ENCODE measurements at regions not wholly inside any gene's neighbourhood (a gene's known extent, or its start where the extent isn't known, plus 50 kb on each side); places are given as distances from the start of the nearest gene placed in this dataset.

GRCh38 chr6:44731485-44732095 lies 344.1 kb downstream of the CDC5L start:
- CTCF ChIA-PET = no interaction called here

GRCh38 chr6:44732243-44732642 lies 344.7 kb downstream of the CDC5L start:
- no peak overlapping the region for H3K4me3 Mint-ChIP-seq
- H3K27me3 Mint-ChIP-seq = no peaks in the 10 kb centered on the region
- ATAC-seq (no peak), DNase-seq (no peak)
- no peaks in the 10 kb centered on the region for H3K36me3 Mint-ChIP-seq
- CTCF ChIA-PET = no interaction called here
- H3K4me1 Mint-ChIP-seq = peaks cover 3% of the 10 kb centered on the region
- H3K9me3 Mint-ChIP-seq (ENCODE audit: low read depth) = no peaks in the 10 kb centered on the region
- no peak overlapping the region for H3K27ac Mint-ChIP-seq

More at GRCh38 chr6:44731485-44732095, 344.1 kb downstream of the CDC5L start:
- DNase-seq = no peak
- ATAC-seq = no peak
- H3K27me3 Mint-ChIP-seq = no peaks in the 10 kb centered on the region
- no peak overlapping the region for H3K4me3 Mint-ChIP-seq
- H3K4me1 Mint-ChIP-seq = peaks cover 3% of the 10 kb centered on the region
- H3K9me3 Mint-ChIP-seq (ENCODE audit: low read depth) = no peaks in the 10 kb centered on the region
- no peaks in the 10 kb centered on the region for H3K36me3 Mint-ChIP-seq
- no peak overlapping the region for H3K27ac Mint-ChIP-seq

- CTCF ChIA-PET = no interaction called here
- H3K4me1 Mint-ChIP-seq = peaks cover 3% of the 10 kb centered on the region
- H3K27me3 Mint-ChIP-seq = no peaks in the 10 kb centered on the region
- DNase-seq (no peak), ATAC-seq (no peak)
- no peak overlapping the region for H3K27ac Mint-ChIP-seq
- H3K9me3 Mint-ChIP-seq (ENCODE audit: low read depth) = no peaks in the 10 kb centered on the region
- no peak overlapping the region for H3K4me3 Mint-ChIP-seq
- no peaks in the 10 kb centered on the region for H3K36me3 Mint-ChIP-seq
These were observed 345.6 kb downstream of the CDC5L start for GRCh38 chr6:44733126-44733525.

GRCh38 chr6:44733868-44734267 lies 346.4 kb downstream of the CDC5L start:
- Mint-ChIP-seq H3K36me3 (no peaks in the 10 kb centered on the region), H3K4me1 (peaks cover 3% of the 10 kb centered on the region), H3K27me3 (no peaks in the 10 kb centered on the region), H3K27ac (no peak overlapping the region), H3K4me3 (no peak overlapping the region), H3K9me3 (ENCODE audit: low read depth) (no peaks in the 10 kb centered on the region)
- ATAC-seq (no peak), DNase-seq (no peak)
- CTCF ChIA-PET = no interaction called here

GRCh38 chr6:44734886-44735629 lies 347.6 kb downstream of the CDC5L start:
- no peak overlapping the region for H3K4me3 Mint-ChIP-seq
- no peak for ATAC-seq
- DNase-seq = no peak
- no peaks in the 10 kb centered on the region for H3K36me3 Mint-ChIP-seq
- H3K4me1 Mint-ChIP-seq = peaks cover 3% of the 10 kb centered on the region
- CTCF ChIA-PET = no interaction called here
- H3K27ac Mint-ChIP-seq = no peak overlapping the region
- no peaks in the 10 kb centered on the region for H3K27me3 Mint-ChIP-seq
- no peaks in the 10 kb centered on the region for H3K9me3 Mint-ChIP-seq (ENCODE audit: low read depth)

GRCh38 chr6:44735630-44735963 lies 348.1 kb downstream of the CDC5L start:
- Mint-ChIP-seq H3K36me3 (no peaks in the 10 kb centered on the region), H3K27me3 (no peaks in the 10 kb centered on the region), H3K4me3 (no peak overlapping the region), H3K4me1 (peaks cover 3% of the 10 kb centered on the region), H3K27ac (no peak overlapping the region), H3K9me3 (ENCODE audit: low read depth) (no peaks in the 10 kb centered on the region)
- ATAC-seq (no peak), DNase-seq (no peak)
- CTCF ChIA-PET = interaction anchor here (1.4 kb wide), 1 partner anchor 80 kb away, joined by 3 read pairs; no protein-coding TSS in a partner anchor

GRCh38 chr6:44737341-44737740 lies 349.8 kb downstream of the CDC5L start:
- DNase-seq (no peak), ATAC-seq (no peak)
- CTCF ChIA-PET = no interaction called here
- no peaks in the 10 kb centered on the region for H3K36me3 Mint-ChIP-seq
- peaks cover 3% of the 10 kb centered on the region for H3K4me1 Mint-ChIP-seq
- H3K9me3 Mint-ChIP-seq (ENCODE audit: low read depth) = no peaks in the 10 kb centered on the region
- H3K4me3 Mint-ChIP-seq = no peak overlapping the region
- H3K27me3 Mint-ChIP-seq = no peaks in the 10 kb centered on the region
- no peak overlapping the region for H3K27ac Mint-ChIP-seq

GRCh38 chr6:44737829-44738528 lies 350.5 kb downstream of the CDC5L start:
- Mint-ChIP-seq H3K36me3 (no peaks in the 10 kb centered on the region), H3K27ac (no peak overlapping the region)
- ATAC-seq = no peak

GRCh38 chr6:44738601-44739146 lies 351.2 kb downstream of the CDC5L start:
- Mint-ChIP-seq H3K4me3 (no peak overlapping the region), H3K4me1 (peaks cover 3% of the 10 kb centered on the region), H3K27ac (no peak overlapping the region), H3K36me3 (no peaks in the 10 kb centered on the region), H3K9me3 (ENCODE audit: low read depth) (no peaks in the 10 kb centered on the region), H3K27me3 (no peaks in the 10 kb centered on the region)
- DNase-seq (no peak), ATAC-seq (no peak)
- CTCF ChIA-PET = no interaction called here

More at GRCh38 chr6:44737829-44738528, 350.5 kb downstream of the CDC5L start:
- DNase-seq = no peak
- CTCF ChIA-PET = no interaction called here
- peaks cover 3% of the 10 kb centered on the region for H3K4me1 Mint-ChIP-seq
- no peaks in the 10 kb centered on the region for H3K9me3 Mint-ChIP-seq (ENCODE audit: low read depth)
- no peak overlapping the region for H3K4me3 Mint-ChIP-seq
- no peaks in the 10 kb centered on the region for H3K27me3 Mint-ChIP-seq

GRCh38 chr6:44739181-44739580 lies 351.7 kb downstream of the CDC5L start:
- Mint-ChIP-seq H3K27me3 (no peaks in the 10 kb centered on the region), H3K36me3 (no peaks in the 10 kb centered on the region), H3K27ac (no peak overlapping the region), H3K4me3 (no peak overlapping the region), H3K4me1 (peaks cover 3% of the 10 kb centered on the region), H3K9me3 (ENCODE audit: low read depth) (no peaks in the 10 kb centered on the region)
- ATAC-seq (no peak), DNase-seq (no peak)
- CTCF ChIA-PET = no interaction called here

- H3K4me1 Mint-ChIP-seq = no peaks in the 10 kb centered on the region
- no peak overlapping the region for H3K4me3 Mint-ChIP-seq
- CTCF ChIA-PET = no interaction called here
- no peaks in the 10 kb centered on the region for H3K27me3 Mint-ChIP-seq
- H3K9me3 Mint-ChIP-seq (ENCODE audit: low read depth) = peaks cover 4% of the 10 kb centered on the region
- DNase-seq (no peak), ATAC-seq (no peak)
- H3K27ac Mint-ChIP-seq = no peak overlapping the region
- peaks cover 3% of the 10 kb centered on the region for H3K36me3 Mint-ChIP-seq
These were observed 353.1 kb downstream of the CDC5L start for GRCh38 chr6:44740566-44741120.

- DNase-seq (no peak), ATAC-seq (no peak)
- no peak overlapping the region for H3K4me3 Mint-ChIP-seq
- CTCF ChIA-PET = no interaction called here
- no peaks in the 10 kb centered on the region for H3K27me3 Mint-ChIP-seq
- no peaks in the 10 kb centered on the region for H3K4me1 Mint-ChIP-seq
- peaks cover 3% of the 10 kb centered on the region for H3K36me3 Mint-ChIP-seq
- no peak overlapping the region for H3K27ac Mint-ChIP-seq
- peaks cover 4% of the 10 kb centered on the region for H3K9me3 Mint-ChIP-seq (ENCODE audit: low read depth)
These were observed 354.7 kb downstream of the CDC5L start for GRCh38 chr6:44742201-44742600.

GRCh38 chr6:44742828-44743372 lies 355.4 kb downstream of the CDC5L start:
- ATAC-seq (no peak), DNase-seq (no peak)
- H3K27ac Mint-ChIP-seq = no peak overlapping the region
- H3K4me3 Mint-ChIP-seq = no peak overlapping the region
- CTCF ChIA-PET = no interaction called here
- H3K9me3 Mint-ChIP-seq (ENCODE audit: low read depth) = peaks cover 4% of the 10 kb centered on the region
- no peaks in the 10 kb centered on the region for H3K4me1 Mint-ChIP-seq
- H3K27me3 Mint-ChIP-seq = no peaks in the 10 kb centered on the region
- peaks cover 3% of the 10 kb centered on the region for H3K36me3 Mint-ChIP-seq
